HG02571 (cell line): ENCODE measurements at regions not wholly inside any gene's neighbourhood (a gene's known extent, or its start where the extent isn't known, plus 50 kb on each side); places are given as distances from the start of the nearest gene placed in this dataset.
"Not testable (repeated sequence)": the region's sequence is repeated elsewhere in the genome, so short reads cannot be mapped to it uniquely, and the experiment has no call there.

Source experiments
- ATAC-seq: cut with Tn5 transposase; IDR thresholded peaks from one replicate; pipeline ENCODE4 v1.9.1; 2021; ENCODE audit warnings: mild to moderate bottlenecking, moderate library complexity; ENCODE audit not compliant: unreplicated experiment

DNA sequence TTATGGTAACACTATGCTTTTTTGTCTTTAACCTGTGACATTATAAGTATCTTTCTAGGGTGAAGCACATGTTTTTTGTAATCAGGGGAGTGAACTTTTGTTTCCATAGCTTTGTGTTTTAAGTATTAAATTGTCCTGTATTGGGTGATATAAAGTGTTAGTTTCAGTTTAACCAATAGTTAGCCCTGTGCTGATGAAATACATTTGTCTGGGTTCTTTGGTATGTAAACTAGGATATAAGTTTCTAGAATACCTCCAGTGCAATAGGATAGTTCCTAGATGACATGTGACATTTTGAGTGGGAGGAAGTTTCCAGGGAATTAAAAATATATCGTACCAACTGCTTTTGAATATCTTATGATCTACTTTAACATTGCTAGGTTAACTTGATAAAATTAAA is 611.0 kb upstream of the MARCKS start:
- ATAC-seq, result no peak

DNA sequence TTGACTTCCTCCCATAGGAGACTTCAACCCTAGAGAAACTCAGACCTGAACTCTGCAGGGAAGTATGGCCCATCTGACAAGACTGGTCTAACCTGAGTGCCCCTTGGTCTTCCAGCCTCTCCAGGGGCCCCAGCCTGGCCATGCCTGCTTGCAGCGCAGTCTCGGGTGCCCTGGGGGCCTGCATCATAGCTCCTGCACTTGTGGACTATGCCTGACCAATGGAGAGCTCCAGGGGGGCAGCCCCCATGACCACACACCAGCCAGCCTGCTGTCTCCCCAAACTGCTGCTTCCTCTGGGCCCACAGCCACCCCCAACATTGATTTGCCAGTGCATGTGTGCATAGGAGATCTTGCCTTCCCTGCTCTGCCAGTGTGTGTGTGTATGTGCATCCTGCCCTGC is 608.6 kb upstream of the MARCKS start:
- ATAC-seq, result no peak

DNA sequence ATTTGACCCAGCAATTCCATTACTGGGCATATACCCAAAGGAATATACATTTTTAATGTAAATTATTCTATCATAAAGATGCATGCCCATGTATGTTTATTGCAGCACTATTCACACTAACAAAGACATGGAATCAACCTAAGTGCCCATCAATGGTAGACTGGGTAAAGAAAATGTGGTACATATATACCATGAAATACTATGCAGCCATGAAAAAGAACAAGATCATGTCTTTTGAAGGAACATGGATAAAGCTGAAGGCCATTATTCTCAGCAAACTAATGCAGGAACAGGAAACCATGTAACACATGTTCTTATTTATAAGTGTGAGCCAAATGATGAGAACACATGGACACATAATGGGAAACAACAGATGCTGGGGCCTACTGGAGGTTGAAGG is 603.0 kb upstream of the MARCKS start:
- not testable (repeated sequence) for ATAC-seq

DNA sequence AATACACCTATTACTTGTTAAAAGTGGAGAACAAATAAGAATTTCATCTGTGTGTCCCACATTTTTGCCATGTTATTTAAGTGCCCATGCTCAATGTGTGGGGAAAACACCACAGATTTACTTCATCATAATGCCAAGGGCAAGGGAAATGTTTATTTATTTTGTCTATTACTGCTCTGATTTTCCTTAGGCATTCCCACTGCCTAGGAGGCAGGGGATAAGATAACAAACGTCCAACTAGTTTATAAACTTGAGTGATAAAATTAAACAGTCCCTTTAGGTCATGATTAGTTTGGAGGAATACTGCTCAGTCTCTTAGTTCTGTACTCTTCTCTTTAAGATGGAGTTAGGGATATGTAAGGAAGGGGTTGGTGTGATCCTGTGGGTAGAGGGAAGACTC is 598.4 kb upstream of the MARCKS start:
- ATAC-seq, result no peak

DNA sequence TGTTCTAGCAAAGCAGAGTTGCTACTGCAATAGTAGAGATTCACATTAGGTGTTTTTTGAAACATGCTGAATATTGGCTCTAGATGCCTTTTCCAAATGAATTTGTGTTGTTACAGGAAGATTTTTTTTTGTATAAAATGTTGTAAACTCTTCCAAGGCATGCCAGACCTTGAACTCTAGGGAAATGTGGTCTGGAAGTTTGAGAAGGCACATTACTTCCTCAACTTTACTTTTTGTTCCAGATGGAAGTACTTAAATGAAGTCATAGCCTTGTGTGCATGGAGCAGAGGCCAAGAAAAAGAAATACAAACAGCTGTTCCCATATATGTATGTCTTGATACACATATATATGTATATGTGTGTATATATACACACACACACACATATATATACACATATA is 585.7 kb upstream of the MARCKS start:
- no peak for ATAC-seq

DNA sequence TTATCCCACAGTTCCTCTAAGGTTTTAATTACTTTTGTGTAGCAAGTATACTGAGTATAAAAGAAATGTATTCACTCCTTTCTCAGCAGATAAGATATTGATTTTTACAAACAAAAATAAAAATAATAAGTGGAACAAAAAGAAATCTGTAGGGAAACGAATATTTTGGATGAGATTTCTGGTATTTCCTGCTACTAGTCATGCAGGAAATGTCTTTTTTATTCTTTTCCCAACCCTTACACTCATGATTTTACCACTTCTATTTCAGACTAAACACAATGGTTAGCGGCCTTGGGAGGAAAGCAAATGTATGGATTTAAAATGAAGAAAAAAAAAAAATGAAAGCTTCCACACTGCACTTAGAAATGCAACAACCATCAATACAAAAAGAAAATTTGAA is 580.5 kb upstream of the MARCKS start:
- ATAC-seq, result no peak

DNA sequence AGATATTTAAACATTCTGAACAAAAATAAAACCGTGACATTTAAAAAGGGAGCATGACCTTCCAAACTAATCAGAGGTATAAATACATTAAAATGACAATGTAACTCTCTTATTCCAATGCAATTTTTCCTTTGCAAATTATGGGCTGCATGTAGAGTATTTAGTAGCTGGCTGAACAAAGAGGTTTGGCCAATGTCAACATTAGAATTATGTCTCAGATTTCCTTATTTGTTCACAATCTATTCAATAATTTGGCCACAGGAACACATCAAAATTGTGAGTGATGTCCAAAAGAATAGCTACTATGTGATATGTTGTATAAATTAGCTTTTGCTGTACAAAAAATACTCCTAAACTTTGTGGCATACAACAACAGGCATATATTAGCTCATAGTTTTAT is 580.0 kb upstream of the MARCKS start:
- no peak for ATAC-seq

DNA sequence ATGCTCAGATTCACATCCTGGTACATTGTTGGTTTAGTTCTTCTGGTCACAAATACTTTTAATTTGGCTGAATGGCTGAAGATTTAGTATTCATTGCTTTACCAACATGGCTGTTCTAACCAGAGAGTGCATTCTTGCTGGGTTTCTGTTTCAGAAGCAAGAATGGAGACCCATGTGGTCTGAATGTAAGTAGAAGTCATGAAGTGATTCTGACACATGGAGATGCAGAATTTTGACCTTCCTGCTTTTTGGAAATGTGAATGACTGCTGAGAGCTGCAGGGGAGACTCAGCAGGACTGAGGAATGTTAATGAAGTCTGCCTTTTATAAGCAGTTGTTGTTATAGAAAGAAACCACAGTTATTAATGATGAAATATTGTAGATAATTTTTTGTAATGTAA is 576.1 kb upstream of the MARCKS start:
- ATAC-seq, result no peak

DNA sequence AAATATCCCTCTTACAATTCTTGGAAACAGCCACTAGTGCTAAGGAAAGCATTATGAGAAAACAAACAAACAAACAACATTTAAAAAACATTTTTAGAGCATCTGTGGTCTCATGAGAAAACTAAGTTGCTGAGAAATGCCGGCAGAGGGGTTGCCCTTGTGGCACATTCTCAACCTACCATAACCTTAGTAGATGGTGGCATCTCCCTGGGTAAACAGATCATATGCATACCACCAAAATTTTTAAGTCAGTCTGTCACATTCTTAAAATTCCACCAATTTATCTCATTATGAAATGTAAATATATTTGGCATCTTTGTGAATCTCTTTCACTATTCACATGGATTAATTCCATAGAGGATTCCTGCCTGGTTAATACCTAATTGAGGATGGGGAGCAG is 575.7 kb upstream of the MARCKS start:
- ATAC-seq, result no peak

DNA sequence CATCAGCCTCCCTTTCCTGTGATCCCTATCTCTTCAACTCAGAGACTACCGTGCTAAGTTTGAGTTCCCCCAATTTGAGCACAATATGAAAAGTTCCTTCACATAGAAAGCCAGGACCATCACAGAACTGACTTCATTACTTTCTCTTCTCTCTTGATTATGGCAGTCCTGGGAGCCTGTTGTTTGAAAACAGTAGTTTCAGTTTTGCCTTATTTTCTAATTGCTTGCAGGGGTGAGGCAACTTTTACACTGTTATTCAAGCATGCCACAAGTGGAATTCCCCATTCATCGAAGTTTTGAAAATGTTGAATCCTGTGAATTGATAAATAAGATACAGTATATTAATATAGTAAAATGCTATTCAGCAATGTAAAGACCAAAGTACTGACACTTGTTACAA is 569.7 kb upstream of the MARCKS start:
- no peak for ATAC-seq

DNA sequence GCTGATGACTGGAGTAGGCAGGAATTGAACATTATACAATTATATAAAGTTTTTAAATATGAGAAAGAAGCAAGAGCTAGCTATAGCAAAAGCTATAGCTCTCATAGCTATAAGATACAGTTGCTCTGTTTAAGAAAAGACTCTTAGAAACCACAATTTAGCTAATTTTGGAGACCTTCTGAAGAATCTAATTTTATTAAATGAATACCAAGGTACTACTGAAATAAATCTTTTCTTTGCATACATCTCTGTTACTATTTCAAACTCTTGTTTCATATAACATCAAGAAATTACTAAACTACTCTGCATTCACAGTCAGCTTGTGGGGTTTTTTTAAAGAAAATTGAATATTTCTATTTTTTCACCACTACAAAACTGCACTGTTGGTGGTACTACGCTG is 568.7 kb upstream of the MARCKS start:
- no peak for ATAC-seq

DNA sequence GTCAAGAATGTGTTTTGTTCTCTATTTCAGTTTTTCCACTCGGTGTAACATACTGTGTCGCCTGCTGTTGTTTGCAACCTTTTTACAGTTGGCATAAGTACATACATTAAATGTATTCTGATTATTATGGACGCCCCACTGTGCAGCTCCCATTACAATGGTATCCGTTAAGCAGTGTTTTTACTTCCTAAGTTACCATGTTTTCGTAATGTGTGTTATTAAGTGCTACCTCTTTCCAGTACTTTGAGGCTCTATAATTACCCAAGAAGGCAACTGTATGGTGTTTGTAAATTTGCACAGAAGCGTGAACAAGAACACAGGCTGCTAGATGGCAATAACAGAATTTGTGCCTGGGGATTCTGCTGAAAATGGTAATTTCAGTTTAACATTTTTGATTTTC is 568.0 kb upstream of the MARCKS start:
- no peak for ATAC-seq

DNA sequence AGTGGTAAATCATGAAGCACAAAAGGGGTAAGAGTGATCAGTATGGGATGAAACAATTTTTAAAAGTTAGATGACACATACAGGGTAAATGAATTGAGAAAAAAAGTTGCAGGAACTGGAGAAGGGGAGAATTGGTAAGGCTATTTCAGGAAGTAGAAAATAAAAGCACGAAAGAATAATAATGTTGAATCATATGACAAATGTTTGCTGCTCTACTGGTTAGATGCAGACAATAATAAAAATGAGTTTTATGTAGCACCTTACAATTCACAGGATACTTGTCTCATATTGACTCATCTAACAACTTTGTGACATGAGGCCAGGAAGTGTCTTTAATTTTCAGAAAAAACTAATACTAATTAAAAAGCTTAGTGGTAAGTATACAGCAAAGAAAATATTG is 566.5 kb upstream of the MARCKS start:
- no peak for ATAC-seq

DNA sequence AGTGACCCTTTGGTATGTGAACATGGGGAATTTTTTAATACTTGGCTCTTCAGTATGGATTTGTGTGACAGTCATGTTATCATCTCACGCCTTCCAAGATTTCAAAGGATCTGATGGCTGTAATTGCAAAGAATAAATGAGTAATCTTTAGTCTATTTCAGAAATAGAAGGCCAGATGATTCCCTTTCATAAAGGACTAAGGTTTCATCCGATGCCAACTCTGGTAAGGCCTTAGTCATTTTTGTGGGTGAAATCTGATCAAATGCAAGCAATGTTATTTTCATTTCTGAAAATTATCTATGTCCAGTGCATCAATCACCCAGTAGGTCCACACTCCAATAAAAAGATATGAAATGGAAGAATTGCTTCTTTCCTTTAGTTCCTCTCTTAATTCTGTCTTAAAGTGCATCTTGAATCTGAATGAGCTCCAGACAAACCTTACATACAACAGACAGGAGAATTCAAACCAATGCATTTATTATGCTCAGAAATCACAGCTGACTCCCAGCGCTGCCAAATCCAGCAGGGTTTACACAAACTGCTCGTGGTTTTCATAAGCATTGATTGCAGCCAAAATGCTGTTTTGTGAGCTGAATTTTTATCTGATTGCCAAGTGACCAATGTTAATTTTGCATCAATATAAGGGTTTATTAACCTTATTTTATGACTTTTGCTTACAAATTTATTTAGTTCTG is 565.2 kb upstream of the MARCKS start:
- ATAC-seq, result no peak

DNA sequence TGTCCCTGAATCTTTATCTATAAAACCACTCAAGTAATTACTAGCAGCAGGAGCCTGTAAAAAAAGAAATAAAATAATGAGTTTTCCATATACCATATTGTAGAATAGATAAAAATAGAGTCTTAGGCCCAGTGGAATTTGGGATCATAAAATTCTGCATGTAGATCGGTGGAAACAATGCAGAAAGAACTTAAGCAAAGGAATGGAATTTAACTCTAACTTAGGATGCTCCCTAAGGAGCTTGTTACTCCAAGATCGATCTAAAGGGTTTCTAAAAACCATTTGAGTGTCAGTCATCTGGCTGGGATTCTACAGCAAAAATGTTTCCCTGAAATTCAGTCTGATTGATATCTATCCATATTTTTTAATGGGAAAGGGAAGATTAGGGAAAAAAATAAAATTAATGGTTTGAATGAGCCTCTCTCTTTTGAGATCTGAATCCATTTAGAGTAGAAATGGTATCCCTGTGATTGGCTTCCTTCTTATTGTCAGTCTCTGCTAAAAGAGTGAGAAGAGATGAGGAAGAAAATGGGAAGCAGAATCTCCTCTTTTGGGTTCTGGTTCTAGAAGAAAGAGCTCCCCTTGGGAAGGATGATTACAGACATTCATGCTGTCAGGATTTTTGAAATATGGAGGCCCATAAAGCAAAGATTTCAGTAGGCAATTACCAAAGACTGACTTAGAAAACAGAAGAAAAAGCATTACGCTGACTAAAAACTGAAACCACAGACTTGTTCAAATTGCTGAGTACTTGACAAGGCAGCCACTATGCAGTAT is 564.3 kb upstream of the MARCKS start:
- ATAC-seq, result peak; percentile 65

DNA sequence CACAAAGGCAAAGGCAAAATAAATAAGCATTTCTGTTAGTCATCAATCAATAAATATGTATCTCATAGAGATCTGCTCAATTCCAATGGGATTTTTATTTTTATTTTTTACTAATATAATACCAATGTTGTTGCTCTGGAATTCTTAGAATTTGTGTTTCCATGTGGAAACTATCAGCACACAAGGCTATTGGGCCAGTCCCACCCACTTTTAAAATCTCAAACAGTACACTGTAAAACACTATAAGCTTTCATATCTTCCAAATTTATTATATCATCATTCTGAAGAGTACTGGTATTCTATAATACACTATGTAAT is 563.8 kb upstream of the MARCKS start:
- ATAC-seq, result no peak

DNA sequence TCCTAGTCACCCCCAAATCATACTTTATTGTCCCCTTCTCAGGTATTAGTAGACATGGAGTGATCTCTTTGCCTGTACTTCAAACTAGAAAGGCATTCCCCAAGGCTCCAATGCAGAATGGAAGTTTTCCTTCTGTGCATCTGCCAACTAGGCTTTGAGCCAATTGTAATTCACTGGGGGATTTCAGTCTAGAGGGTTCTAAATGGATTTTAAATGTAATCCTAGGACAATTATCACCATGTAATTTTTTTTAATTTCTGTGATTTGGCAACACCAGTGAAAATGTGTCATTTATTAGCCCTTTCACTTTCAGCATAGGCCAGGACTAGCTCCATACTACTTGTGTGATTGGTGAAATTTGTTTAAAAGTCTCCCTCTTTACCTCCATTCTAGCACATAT is 557.6 kb upstream of the MARCKS start:
- no peak for ATAC-seq

DNA sequence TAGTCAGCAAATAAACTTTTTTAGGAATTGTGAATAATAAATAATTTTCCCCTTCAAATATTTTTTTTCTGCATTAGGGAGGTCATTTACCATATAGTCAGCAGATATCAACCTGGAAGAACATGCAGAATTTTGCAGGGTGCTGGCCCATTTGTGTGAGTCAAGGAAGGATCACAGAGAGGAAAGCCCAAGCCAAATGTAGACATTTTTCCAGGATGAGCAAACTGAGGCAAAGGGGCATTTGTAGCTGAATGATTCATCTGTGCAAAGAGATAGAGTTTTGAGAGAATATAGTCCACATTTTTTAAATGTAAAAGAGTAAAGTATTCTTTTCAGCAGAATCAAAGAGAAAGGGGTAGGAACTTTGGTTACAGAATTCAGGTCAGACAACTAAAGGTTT is 555.5 kb upstream of the MARCKS start:
- no peak for ATAC-seq

DNA sequence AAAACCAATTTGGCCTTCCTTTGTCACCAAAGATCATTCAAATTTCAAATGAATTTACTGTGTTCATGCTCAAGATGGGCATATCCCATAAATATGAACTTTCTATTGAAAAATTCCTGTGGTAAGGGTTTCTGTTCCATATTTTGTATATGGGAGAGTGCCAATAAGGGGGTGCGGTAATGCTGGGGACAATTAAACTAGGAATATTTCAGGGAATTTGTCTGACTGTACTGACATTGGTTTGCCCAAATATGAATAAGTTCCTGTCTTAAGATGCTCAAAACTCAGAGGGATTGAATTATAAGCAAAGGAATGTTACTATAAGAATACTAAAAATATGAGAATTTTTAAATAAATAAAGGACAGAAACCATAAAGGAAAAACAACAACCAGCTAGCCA is 553.0 kb upstream of the MARCKS start:
- no peak for ATAC-seq

DNA sequence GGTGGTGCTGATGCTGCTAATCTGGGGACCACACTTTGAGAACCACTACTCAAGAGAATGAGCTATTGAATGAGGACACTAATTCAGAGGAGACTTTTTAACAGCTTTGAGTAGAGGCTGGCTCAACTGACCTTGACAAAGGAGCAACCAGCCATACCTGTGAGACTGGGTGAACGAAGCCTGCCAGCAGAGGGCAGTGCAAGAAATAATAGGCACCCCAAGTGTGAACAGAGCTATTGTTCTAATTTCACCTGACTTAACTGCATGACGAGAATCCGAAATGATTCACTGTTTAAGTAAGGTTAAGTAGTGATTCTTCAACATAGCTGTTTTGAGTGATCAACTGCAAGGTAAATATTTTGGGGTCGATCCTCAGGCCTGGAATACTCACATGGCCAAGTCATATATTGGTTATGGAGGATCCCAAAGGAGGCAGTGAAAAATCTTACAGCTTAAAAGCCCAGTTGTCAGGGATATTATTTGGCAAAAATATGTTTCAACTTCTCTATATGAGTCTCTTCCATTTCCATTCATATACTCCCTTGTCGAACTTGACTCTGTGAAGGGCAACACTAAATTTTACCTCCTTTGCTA is 550.5 kb upstream of the MARCKS start:
- ATAC-seq, result peak; percentile 96

DNA sequence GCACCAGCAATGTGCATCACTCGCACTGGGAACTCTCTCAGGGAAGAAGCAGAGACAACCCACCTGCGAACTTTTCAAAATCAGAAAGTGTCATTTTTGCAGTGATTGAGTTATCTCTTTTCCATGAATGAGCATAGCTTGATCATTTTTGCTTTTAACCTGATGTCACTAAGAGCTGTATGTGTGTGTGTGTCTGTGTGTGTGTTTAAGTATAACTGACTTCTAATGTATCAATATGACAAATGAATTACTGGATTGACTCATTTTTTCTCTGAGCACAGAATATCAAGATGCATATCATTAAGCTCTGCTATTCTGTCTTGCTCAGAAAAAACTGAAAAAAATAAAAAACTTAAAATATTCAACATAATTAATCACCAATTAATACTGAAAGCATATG is 548.9 kb upstream of the MARCKS start:
- ATAC-seq, result no peak

DNA sequence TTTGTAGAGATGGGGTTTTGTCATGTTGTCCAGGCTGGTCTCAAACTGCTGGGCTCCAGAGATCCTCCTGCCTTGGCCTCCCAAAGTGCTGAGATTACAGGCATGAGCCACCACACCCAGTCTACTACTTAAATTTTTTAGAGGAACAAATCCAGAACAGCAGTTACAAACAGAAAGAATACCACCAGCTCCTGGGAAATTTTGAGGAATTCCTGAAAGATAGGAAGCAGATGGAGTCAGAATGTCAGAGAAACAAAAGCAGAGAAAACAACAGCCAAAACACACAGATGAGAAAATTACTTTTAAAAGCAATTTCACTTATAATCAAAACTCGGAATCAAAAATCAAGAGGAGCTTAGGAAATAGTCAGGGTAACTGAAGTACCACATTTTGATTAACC is 543.3 kb upstream of the MARCKS start:
- ATAC-seq, result no peak

DNA sequence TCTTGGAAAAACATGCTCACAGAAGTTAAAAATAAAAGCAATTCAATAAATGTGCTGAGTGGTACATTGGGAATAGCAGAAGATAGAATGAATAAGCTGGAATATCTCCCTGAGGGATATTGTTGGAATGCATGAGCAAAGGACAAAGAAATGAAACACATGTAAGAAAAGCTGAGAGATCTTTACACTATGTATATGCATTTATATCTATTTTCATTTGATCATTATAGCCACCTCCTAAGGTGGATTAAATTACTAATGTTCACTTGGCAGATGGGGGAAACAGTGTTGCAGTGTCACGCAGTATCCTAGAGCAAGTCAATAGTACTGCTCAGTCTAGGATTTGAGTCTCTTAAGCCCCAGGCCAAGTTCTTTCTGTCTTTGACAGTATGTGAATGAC is 542.0 kb upstream of the MARCKS start:
- ATAC-seq, result no peak
